ENCODE measurements at regions not wholly inside any gene's neighbourhood (a gene's known extent, or its start where the extent isn't known, plus 50 kb on each side); places are given as distances from the start of the nearest gene placed in this dataset.

GRCh38 chr6:106820412-106820852 is 154.1 kb downstream of the CD24 start:
- TF ChIP-seq CTCF (IDR thresholded peaks at IDR 0.05) (no peak), POLR2AphosphoS5 (IDR thresholded peaks at IDR 0.05) (no peak), EP300 (IDR thresholded peaks at IDR 0.05) (no peak)
